NOMO-1 treated with DMSO at 0.1 percent for 48 hours (cell line): ENCODE measurements at regions not wholly inside any gene's neighbourhood (a gene's known extent, or its start where the extent isn't known, plus 50 kb on each side); places are given as distances from the start of the nearest gene placed in this dataset.
A peak's percentile ranks its signal among the peaks of the same experiment; 100 is the strongest.
"Not testable (repeated sequence)": the region's sequence is repeated elsewhere in the genome, so short reads cannot be mapped to it uniquely, and the experiment has no call there.

Source experiments
- DNase-seq: peaks from one replicate; lab custom pipeline; 2025; ENCODE audit not compliant: unreplicated experiment; lab: John Stamatoyannopoulos, UW

DNA sequence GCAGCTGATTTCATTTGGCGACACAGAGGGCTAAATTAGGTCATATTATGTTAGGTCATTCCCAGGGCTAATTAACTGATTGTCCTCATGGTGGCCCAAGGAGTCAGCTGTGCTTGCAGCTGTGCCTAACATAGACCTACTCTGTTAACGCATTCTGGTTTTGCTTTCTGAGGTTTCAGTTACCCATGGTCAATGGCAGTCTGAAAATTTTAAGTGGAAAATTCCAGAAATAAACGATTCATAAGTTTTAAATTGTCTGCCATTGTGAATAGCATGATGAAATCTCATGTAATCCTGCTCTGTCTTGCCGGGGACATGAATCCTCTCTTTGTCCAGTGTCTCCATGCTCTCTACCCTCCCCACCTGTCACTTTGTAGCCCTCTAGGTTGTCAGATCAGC lies 168.7 kb downstream of the KCNS3 start:
- no peak for DNase-seq

DNA sequence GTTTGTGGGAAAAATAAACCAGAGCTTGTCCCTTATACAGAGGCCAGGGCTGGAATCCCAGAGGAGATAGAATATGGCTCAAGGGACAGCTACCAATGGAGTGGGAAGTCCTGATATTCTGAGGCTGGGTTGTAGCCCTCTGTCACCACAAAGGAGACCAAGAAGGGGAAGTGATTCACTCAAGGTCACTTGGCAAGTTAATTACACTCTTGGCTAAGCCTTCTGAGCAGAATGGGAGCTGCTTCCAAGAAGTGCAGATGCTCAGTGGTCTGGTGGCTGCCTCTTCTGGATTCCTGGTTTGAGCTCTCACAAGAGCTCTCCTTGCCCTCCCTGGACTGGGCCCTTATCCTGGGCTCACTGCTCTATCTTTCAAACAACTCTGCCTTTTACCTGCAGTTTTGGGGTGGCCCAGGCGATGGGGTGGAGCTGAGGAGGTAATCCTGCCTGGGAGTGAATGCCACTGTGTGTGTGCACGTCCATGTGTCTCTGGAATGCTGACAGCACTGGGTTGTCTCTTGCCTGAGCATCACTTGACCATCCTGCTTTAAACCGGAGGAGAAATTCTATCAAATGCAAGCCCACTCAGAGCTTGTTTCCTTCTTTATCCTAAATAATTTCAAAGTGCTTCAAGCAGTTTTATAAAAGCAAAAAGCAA lies 168.2 kb downstream of the KCNS3 start:
- DNase-seq: peak; percentile 44

DNA sequence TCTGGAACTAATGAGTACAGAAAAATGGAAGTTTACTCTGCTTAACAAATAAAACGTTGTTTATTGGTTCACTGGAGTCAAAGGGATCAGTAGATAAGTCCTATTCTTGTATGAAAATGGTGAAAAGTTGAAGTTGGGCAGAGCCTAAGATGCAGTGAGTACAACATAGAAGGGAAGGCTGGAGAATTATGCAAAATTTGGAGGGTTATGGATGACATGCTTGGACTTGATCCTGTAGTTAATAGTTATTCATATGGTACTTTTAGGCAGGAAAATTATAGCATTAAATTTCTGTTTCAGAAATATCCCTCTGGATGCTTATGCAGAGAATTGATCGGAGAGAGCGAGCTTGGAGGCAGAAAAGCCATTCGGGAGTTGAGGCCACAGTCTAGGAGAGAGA lies 167.6 kb downstream of the KCNS3 start:
- DNase-seq: no peak

DNA sequence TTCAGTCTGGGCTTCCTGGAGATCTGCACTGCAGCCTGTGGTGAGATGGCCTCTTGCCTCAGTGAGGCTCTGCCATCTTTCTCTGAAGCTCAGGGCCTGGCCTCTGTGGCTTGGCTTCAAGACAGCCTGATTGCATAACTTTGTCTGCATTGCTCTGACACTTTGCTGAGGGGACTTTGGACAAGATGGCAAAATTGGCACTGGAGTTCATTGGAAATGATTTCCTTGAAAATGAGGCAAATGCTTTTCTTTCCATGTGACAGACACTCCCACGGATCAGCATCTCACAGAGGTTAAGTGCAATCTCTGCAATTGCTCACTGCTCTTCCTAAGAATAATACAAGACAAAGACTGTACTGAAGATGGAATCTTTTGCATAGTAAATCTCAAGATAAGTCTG lies 166.8 kb downstream of the KCNS3 start:
- DNase-seq: no peak

DNA sequence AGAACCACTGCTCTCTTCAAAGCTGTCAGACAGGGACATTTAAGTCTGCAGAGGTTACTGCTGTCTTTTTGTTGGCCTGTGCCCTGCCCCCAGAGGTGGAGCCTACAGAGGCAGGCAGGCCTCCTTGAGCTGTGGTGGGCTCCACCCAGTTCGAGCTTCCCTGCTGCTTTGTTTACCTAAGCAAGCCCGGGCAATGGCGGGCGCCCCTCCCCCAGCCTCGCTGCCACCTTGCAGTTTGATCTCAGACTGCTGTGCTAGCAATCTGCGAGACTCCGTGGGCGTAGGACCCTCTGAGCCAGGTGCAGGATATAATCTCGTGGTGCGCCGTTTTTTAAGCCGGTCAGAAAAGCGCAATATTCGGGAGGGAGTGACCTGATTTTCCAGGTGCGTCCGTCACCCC lies 138.9 kb downstream of the KCNS3 start:
- DNase-seq: not testable (repeated sequence)

DNA sequence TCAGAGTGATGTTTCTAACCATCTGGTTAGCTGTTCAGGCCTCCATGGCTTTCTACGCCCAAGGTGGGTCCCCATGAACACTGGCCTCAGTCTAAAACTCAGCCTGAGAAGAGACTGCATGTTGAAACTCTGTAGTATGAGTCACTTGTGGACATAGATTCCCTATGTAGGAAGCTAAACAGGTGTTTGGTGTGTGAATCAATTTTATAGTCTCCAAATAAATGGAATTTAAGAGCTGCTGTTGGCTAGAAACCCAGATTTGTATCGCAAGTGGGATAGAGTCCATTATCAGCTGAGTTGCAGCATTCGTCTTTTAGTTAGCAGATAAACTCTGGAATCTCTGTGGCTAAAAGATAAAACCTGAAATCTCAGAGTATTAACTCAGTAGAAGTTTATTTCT lies 131.4 kb downstream of the KCNS3 start:
- no peak for DNase-seq

DNA sequence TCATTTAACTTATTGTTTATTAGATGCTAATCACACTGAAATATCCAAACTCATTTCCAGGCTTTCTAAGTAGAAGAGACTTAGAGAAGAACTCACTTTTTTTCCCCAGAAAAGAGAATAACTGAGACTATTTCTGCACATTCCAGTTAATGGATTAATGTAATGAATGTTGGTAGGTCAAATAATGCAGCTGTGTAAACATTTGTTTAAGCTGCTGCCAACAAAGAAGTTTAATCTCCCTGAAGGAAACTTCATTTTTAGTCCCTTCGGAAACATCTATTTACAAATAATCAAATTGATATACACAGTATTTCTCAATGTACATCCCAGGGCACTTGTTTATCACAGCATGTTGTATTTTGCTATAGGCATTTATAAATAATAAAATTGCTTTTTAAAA lies 126.9 kb downstream of the KCNS3 start:
- DNase-seq: no peak

DNA sequence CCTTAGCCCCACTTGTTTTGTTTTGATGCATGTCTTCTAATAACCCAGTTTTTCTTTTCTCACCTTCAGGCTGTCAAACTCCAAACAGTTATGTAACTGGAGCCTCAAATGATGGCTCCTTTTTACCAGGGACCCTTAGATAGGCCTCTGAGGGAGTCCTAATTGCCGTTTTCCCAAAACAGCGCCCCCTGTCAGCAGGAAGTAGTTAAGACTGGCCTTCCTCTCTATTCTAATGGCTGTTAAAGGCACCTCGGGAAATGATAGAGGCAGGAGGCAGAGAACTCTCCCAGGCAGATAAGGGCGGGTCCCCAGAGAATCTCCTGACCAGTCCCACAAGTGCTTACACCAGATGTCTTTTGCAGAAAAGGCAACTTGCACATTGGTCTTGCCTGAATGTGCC lies 123.2 kb downstream of the KCNS3 start:
- DNase-seq: no peak

DNA sequence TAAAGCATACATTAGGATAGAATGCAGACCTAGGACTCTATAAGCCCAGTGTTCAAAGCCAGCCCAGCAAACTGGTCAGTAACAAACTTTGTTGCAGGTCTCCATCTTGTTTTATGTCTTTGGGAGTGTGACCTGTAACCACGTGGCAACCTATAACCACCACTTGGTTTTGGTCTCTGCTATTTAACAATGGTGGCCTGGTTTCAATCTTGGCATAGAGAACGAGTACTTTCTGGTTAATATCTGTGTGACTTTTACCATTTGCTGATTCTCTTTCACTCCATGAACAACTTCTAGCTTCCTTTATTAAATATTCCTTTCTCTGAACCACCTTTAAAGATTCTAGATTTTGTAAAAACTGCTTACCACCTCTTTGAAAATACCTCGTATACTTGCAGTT lies 118.5 kb downstream of the KCNS3 start:
- DNase-seq: no peak

DNA sequence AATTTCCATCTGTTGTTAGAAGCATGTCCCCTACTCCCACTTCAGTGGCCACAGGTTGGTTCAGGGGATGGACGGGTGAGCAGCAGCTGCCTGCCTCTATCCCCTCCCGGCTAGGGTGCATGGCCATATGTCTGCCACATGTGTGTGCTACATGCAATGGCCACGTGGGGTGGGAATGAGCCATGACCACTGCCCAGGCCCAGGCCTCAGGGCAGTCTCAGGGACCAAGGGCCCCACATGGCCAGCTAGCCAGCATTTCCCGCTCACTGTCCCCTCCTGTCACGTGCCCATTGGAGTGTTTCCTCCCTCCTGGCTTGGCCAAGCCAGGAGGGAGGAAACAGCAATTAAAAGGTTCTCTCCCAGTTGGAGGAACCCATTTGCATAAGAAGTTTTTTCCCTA lies 117.1 kb downstream of the KCNS3 start:
- DNase-seq: no peak
